HG03097 (cell line): ENCODE measurements at regions not wholly inside any gene's neighbourhood (a gene's known extent, or its start where the extent isn't known, plus 50 kb on each side); places are given as distances from the start of the nearest gene placed in this dataset.
"Not testable (repeated sequence)": the region's sequence is repeated elsewhere in the genome, so short reads cannot be mapped to it uniquely, and the experiment has no call there.

Experiments
- ATAC-seq: cut with Tn5 transposase; IDR thresholded peaks from one replicate; pipeline ENCODE4 v1.9.1; 2021; ENCODE audit not compliant: unreplicated experiment, low FRiP score

GRCh38 chr12:127108360-127109215, 1158.4 kb upstream of the TMEM132C start:
- peak; percentile 88 for ATAC-seq

DNA sequence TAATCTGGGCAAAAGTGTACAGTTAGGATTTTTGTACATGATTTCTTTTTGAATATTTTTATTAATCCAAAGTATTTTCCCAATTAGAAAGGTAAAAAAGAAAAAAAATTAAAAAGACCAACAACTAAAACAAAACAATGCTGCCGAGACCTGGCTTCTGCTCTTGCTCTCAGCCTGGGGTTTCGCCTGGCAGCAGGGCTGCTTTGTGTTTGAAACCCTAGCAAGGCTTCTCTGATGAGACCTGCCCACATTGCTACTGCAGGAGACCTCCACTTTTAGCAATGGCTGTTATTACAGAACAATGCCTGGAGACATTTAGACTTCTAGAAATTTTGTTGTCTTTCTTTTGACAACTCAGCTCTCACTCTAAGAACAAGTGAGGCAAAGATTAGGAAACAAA, 1153.0 kb upstream of the TMEM132C start:
- no peak for ATAC-seq

DNA sequence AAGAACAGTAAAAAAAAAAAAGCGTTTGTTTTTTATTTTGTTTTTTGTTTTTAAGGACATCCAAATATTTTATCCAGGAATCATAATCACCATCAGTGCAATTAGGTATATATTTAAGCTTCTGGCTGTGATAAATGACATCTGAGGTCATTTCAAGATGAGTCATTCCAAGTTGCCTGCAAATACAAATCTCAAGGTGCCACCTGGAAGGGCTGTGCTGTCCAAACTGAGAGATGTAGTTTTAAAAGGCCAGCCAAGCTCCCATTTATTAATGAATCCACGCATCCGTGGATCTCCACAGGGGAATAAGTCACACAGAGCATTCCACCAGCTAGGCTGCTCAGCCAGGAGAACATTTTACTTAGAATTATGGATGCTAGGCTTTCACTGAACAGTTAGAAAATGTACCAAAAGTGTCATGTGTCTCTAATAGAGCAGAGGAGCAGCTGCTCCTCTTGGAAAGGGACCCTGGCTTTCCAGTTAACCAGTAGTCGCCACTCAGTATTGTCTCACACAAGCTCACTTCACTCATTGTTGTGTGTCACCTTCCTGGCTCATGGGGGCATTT, 1151.4 kb upstream of the TMEM132C start:
- ATAC-seq: no peak

DNA sequence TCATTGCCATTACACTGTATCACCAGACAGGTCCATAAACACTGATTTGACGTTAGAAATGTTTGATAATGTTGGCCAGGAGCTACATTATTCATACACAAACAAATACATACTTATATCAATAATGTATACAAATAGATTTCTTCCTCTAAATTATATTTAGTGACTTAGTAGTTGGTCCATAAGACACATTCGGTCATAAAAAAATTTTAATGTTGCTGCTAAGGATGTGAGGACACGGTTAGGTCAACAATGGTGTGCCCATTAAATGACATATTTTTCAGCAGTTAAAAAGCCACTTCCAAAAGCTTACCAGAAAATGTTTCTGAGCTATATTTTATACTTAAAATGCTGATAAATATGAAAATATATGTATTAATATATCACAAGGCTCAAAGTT, 1148.7 kb upstream of the TMEM132C start:
- ATAC-seq: no peak

GRCh38 chr12:127119600-127120140, 1147.3 kb upstream of the TMEM132C start:
- no peak for ATAC-seq

GRCh38 chr12:127120851-127121250, 1146.1 kb upstream of the TMEM132C start:
- no peak for ATAC-seq

- no peak for ATAC-seq
These were observed 1145.4 kb upstream of the TMEM132C start for GRCh38 chr12:127121494-127122084.

GRCh38 chr12:127125607-127126259, 1141.2 kb upstream of the TMEM132C start:
- peak; percentile 93 for ATAC-seq

GRCh38 chr12:127126260-127126628, 1140.7 kb upstream of the TMEM132C start:
- ATAC-seq: peak; percentile 12

DNA sequence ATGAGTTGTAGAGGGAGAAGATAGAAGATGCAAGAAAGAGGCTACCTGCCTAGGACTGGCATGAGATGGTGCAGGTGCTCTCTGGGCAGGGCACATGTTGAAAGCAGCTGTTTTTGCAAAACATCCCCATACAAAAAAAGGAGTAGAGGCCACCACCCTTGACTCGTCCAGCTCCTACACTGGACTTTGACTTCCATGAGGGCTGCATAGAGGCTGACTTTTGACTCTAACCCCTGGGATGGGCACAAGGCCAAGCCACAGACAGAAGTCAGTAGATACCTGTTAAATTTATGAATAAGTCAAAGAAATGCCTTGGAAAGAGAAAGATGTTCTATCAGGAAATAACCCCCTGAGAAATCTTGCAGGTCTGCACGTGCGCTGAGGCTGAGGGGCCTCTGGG, 1139.1 kb upstream of the TMEM132C start:
- no peak for ATAC-seq

DNA sequence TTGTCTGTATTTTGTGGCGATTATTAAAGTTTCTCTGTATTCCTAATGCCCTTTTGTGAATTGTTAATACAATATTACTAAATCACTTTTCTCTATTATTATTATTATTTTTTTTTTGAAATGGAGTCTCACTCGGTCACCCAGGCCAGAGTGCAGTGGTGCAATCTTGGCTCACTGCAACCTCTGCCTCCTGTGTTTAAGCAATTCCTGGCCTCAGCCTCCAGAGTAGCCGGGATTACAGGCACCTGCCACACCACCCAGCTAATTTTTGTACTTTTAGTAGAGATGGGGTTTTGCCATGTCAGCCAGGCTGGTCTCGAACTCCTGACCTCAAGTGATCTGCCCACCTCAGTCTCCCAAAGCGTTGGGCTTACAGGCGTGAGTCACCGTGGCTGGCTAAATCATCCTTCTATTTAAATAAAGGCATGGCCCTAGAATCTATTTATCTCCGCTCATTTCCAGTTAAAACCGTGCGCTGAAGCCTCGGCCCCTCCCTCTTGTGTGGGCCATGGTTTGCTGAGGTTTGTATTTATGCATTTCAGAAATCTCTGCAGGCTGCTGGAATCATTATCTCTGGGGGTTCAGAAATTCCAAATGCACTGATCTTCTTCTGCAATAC, 1136.4 kb upstream of the TMEM132C start:
- no peak for ATAC-seq

- no peak for ATAC-seq
These were observed 1133.2 kb upstream of the TMEM132C start for GRCh38 chr12:127133675-127134335.

- ATAC-seq: not testable (repeated sequence)
These were observed 1126.0 kb upstream of the TMEM132C start for GRCh38 chr12:127140864-127141484.

GRCh38 chr12:127143020-127143419, 1124.0 kb upstream of the TMEM132C start:
- no peak for ATAC-seq

- no peak for ATAC-seq
These were observed 1122.2 kb upstream of the TMEM132C start for GRCh38 chr12:127144770-127145169.

- ATAC-seq: no peak
These were observed 1121.6 kb upstream of the TMEM132C start for GRCh38 chr12:127145241-127145928.

DNA sequence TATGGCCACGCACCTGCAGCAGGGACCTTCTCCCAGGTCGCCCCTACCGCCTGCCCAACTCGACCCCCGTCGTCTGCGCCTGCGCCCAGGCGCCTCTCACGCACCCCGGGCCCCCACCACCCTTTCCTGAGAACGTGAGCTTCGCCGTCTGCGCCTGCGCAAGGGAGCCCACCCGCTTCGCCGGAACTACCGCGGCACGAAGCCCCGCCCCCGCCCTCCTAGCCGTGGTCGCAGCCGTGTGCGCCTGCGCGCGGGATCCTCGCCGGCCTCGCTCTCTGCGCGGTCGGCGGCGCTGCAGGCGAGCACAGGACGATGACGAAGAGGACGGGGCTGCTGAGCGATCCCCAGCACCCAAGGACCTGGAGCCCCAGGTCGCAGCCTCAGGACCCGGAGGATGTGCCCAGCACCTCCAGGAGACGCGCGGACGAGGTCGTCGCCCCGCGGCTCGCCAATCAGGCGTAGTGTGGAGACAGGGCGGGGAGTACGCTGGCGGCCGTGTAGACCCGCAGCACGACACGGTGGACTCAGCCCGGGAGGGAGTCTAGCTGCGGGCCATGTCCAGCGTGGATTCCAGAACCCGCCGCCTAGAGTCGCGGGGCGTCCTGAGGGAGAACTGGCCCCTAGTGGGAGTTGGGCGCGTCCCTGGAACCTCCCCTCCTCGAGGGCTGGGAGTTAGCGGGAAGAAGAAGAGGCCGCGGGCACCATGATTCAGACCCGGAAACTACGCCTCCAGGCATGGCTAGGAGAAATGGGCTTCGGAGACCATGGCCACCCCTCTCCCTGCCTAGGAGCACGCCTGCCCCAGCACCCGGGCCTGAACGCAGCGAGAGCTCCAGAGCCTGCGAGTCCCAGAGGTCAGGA, 1120.8 kb upstream of the TMEM132C start:
- peak; percentile 65 for ATAC-seq
